Epithelial cell of proximal tubule (primary cell): ENCODE measurements at regions not wholly inside any gene's neighbourhood (a gene's known extent, or its start where the extent isn't known, plus 50 kb on each side); places are given as distances from the start of the nearest gene placed in this dataset.

ENCODE experiments used
- DNase-seq: peaks from one replicate; pipeline ENCODE4 v3.0.0-alpha.2; 2011; ENCODE audit warnings: low read depth
- H3K4me3 ChIP-seq: 2 replicates; pipeline ENCODE4 v1.5.1; 2011; ENCODE audit warnings: low read depth, mild to moderate bottlenecking, low read length
- TF ChIP-seq, protein P1 (sequence below): conservative IDR thresholded peaks from 2 replicates; pipeline ENCODE4 v1.5.1; 2012; ENCODE audit warnings: low read depth, mild to moderate bottlenecking, low read length

DNA sequence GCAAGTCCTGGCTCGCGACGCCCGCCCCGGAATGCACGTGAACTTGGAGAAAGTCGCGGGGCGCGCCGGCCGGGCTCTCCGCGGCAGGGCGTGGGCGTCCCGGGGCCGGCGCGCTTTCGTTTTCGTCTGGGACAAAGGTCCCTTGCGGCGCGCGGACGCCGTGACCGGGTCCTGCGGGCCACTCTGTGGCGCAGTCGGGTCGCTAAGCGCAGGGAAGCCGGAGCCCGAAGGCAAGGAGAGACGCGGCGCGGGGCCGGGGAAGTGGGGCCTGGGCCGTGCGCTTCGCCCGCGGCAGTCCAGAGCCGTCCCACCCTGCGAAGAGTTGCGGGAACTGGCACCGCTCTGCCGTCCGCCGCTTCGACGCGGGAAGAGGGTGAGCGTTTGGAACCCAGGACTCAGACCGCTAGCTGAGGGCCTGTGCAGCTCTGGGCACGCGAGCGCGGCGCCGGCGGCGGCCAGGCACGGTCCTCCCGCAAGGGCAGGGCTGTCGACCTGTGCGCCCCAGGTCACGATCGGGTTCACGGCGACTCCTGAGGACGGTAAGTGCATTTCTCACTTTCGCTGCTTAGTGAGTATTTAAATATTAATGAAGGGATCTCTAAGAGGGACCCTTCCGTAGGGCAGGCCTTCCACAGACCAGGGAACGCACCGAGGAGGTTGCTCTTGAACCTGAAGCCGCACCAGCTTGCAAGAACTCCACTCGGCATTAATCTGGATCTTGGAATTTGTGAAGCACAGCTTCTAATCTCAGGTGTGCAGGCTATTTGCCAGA lies 78.0 kb upstream of the PPARA start:
- TF ChIP-seq, protein P1, sequence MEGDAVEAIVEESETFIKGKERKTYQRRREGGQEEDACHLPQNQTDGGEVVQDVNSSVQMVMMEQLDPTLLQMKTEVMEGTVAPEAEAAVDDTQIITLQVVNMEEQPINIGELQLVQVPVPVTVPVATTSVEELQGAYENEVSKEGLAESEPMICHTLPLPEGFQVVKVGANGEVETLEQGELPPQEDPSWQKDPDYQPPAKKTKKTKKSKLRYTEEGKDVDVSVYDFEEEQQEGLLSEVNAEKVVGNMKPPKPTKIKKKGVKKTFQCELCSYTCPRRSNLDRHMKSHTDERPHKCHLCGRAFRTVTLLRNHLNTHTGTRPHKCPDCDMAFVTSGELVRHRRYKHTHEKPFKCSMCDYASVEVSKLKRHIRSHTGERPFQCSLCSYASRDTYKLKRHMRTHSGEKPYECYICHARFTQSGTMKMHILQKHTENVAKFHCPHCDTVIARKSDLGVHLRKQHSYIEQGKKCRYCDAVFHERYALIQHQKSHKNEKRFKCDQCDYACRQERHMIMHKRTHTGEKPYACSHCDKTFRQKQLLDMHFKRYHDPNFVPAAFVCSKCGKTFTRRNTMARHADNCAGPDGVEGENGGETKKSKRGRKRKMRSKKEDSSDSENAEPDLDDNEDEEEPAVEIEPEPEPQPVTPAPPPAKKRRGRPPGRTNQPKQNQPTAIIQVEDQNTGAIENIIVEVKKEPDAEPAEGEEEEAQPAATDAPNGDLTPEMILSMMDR, result no peak
- DNase-seq, result no peak

DNA sequence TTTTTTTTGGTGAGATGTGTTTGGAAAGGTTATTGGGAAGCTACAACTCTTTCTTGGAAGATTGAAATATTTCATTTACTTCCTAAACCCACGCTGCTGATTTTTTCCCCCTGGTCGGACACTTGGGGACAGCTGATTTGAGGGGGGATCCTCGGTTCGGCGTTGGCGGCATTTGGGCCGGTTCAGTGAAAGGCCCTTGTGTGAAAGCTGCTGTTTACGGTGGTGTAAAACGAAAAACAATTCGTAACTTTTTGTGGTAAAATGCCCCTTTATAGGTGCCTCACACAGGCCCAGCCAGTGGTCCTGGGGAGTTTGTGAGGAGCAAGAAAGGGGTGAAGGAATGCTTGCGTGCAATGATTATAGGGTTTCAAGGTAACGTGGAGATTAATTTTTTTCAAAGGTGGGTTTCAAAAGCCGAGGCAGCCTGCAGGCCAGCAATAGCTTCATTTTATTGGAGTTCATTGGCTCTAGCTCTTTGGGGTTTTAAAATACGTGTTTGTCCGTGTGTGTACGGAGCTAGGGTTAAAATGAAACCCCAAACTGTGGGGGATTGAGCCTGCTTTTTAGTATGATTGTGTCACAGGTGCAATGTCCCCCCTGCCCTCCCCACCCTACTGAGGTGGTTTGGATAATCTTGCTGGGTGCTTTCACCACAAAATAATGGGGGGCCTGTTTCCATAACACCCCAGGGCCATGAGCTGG lies 77.2 kb upstream of the PPARA start:
- DNase-seq, result no peak
- TF ChIP-seq, protein P1, result no peak
- peak overlapping the region; percentile 65 for H3K4me3 ChIP-seq

More for the DNA sequence above, 78.0 kb upstream of the PPARA start:
- peak overlapping the region; percentile 65 for H3K4me3 ChIP-seq

DNA sequence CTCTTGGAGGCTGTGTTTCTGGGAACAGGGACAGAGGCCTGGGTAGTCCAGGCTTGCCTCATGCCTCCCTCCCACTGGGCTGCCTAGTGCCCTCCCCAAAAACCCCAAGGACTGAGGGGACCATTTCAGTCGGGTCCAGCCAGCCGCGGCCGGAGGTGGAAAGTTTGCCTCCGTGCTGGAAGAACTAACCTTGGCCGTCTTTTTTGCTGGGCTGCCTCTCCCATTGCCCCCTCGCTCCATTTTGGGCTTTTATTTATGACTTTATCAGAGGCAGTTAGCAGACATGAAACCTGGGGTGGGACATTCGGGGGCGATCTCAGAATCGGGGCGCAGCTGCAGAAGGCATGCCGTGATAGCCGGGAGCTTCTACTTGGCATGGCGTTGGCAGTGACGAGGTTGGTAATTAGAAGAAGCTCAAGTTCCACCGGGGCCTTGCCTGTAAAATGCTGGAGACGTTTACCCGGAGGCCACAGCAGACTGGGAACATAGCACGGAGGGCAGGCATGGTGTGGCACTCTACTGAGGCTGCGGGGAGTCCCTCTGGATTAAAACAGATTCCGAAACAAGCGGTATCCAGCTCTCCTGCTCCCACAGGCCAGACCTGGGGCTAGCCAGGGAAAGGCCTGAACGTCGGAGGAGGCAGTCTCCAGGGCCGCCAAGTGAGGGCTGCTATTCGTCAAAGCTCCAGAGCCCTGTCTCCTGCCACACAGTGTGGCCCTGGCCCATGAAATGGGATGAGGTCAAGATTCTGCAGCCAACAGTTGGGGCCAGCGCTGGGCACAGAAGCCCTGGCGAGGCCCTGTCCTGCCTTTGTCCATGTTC lies 76.4 kb upstream of the PPARA start:
- TF ChIP-seq, protein P1, result no peak
- DNase-seq, result no peak
- peak overlapping the region; percentile 65 for H3K4me3 ChIP-seq

DNA sequence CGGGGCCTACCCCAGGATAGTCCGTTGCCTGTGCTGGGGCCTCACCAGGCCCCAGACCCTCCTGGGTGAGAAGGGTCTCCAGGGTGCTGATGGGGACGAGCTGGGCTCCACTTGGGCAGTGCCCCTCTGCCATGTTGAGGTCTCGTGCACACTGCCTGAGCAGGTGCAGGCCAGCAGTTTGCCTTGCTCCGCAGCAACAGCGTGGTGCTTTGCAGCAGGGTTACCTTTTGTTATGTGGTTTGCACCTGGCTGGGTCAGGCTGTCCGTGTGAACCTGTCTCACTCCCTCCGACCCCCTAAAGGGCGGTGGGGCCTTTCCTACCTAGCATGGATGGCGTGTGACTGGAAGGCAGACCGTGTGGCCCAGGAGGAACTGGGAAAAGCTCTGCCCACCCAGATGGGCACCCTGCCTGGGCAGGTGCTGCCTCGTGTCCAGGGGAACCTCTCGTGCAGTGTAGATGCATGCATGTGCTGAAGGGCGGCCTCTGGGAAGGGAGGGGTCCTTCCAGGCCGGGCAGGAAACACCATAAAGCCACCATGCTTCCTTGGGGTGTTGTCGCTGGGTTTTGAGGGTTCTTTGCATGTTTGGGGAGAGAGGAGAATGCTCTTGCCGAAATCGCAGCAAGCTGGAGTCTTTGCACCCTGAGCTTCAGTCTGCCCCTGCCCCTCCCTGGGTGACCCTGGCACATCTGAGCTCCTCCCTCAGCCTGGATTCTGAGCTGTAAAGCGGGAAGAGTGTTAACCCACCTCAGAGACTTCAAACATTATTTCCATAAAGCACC lies 75.4 kb upstream of the PPARA start:
- TF ChIP-seq, protein P1, result no peak
- H3K4me3 ChIP-seq, result peak overlapping the region; percentile 65
- no peak for DNase-seq

DNA sequence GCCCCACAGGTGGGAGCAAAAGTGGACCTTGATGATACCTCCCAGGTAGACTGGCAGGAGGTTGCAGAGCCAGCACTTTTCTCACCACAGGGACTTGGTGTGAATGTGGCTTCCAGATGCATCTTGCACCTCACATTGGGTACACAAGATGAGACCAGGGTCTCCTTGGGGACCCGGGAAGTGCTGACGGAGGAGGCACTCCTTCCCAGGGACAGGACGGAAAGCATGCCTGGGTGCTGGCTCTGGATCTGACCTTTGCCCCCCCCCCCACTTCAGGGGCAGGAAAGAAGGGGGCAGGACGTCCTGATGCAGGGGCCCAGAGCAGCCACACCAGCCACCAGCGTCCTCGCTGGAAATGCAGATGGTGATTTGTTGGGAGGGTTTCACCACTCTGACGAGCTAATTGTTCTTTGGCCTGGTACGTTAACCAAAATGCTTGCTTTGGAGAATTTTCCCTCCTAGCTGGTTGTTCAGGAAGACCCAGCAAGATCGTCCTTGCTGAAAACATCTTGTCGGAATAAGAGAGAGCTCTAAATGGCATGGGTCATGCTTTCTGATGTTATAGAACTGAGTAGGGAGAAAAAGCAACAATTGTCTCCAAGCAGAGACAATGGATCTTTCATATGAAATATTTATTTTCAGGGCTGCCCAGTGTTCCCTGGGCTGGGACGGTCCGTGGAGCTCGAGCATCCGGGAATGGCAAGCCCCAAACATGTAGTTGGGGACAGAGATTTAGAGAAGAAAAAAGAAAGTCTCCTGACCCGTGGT lies 74.4 kb upstream of the PPARA start:
- TF ChIP-seq, protein P1, result no peak
- no peak for DNase-seq
- peak overlapping the region; percentile 65 for H3K4me3 ChIP-seq
